ENCODE measurements at regions not wholly inside any gene's neighbourhood (a gene's known extent, or its start where the extent isn't known, plus 50 kb on each side); places are given as distances from the start of the nearest gene placed in this dataset.

DNA sequence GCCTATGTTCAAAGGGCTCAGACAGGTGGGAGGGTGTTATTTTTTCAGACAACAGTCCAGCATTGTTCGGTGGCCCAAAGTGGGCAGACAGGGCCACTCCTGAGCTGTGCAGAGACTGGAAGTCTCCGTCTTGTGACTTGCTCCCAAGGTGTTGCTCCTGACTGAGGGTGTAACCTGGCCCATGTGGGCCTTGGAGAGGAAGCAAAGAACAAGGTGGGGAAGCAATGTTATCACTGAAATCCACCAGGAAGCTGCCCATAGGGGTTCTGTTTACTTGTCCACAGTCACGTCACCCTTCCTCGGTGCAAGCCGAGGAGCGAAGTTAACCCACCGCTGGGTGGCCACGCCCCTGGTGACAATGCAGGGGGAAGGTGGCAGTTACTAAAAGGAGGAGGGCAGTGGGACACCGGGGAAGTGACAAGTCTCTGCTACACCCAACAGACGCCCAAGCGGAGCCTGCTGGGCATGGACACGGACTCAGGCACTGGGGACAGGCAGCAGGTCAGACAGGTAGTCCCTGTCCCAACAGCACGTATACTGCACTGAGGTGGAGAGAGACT is 311.6 kb upstream of the MKI67 start:
- DNase-seq: no peak
- intact Hi-C loops (cut with DNase I): no loop called here
- Histone ChIP-seq H3K36me3 (no peaks in the 10 kb centered on the region), H3K4me3 (no peak overlapping the region), H3K9me3 (no peaks in the 10 kb centered on the region), H3K27ac (no peak overlapping the region), H3K27me3 (no peaks in the 10 kb centered on the region), H3K4me1 (ENCODE audit: insufficient read depth) (no peaks in the 10 kb centered on the region)
- 83 to 84% (median 83%) methylated on average over 13 of the region's 13 CpGs for WGBS, 3 donors
- TF ChIP-seq POLR2A (IDR thresholded peaks at IDR 0.05) (no peak), EP300 (IDR thresholded peaks at IDR 0.05) (no peak)
- TF ChIP-seq, protein P1, sequence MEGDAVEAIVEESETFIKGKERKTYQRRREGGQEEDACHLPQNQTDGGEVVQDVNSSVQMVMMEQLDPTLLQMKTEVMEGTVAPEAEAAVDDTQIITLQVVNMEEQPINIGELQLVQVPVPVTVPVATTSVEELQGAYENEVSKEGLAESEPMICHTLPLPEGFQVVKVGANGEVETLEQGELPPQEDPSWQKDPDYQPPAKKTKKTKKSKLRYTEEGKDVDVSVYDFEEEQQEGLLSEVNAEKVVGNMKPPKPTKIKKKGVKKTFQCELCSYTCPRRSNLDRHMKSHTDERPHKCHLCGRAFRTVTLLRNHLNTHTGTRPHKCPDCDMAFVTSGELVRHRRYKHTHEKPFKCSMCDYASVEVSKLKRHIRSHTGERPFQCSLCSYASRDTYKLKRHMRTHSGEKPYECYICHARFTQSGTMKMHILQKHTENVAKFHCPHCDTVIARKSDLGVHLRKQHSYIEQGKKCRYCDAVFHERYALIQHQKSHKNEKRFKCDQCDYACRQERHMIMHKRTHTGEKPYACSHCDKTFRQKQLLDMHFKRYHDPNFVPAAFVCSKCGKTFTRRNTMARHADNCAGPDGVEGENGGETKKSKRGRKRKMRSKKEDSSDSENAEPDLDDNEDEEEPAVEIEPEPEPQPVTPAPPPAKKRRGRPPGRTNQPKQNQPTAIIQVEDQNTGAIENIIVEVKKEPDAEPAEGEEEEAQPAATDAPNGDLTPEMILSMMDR (IDR thresholded peaks at IDR 0.05): no peak

DNA sequence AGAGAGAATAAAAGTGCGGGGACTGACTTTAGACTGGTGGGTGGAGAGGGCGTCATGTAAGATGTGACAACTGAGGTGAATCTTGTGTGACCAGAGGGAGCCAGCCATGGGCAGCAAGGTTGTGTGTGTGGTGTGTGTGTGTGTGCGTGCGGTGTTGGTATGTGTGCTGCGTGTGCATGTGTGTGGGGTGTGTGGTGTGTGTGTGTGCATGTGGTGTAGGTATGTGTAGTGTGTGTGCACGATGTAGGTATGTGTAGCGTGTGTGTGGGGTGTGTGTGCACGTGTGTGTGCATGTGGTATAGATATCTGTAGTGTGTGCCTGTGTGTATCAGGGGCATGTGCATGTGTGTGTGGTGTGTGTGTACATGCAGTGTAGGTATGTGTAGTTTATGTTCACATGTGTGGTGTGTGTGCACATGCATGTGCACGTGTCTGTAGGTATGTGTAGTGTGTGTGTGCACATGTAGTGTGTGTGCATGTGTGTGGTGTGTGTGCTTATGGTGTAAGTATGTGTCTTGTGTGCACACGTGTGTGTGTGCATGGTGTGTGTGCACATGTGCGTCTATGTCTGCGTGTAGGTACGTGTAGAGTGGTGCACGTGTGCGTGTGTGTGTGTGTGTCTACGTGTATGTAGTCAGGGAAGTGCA is 312.3 kb upstream of the MKI67 start:
- no peak overlapping the region for H3K27ac ChIP-seq
- WGBS, 3 donors: 90 to 92% (median 92%) methylated on average over 16 of the region's 16 CpGs
- H3K27me3 ChIP-seq: no peaks in the 10 kb centered on the region
- no peaks in the 10 kb centered on the region for H3K4me1 ChIP-seq (ENCODE audit: insufficient read depth)
- no peaks in the 10 kb centered on the region for H3K9me3 ChIP-seq
- no peak overlapping the region for H3K4me3 ChIP-seq
- TF ChIP-seq, protein P1 (IDR thresholded peaks at IDR 0.05): no peak
- TF ChIP-seq POLR2A (IDR thresholded peaks at IDR 0.05): no peak
- no peak for TF ChIP-seq EP300 (IDR thresholded peaks at IDR 0.05)
- DNase-seq: no peak
- intact Hi-C loops (cut with DNase I): no loop called here
- no peaks in the 10 kb centered on the region for H3K36me3 ChIP-seq

DNA sequence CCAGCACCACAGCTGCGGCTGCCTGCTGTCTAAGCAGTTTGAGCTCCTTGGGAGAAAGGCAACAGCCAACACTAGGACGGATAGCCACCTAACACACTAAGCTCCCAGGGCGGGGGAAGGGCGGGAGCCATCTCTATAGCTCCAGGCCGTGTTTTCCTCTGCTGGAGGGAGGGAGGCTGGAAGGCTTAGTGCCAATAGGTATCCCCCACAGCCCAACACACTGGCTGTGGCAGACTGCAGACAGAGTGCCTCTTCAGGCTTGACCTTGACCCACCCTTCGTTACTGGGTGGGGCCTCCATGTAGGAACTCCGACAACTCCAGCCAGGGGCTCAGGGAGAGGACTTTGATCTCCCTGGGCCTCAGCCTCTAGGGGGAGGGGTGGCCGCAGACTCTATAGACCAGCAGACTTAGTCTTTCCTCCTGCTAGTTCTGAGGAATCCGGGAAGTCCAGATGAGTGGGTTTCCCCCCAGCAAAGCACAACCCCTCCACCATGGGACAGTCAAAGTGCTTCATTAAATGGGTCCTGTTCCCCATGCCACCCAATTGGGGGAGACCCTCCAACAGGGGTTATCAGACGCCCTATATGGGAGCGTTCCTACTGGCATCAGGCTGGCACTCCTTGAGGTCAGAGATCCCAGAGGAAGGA is 314.4 kb upstream of the MKI67 start:
- Histone ChIP-seq H3K27ac (no peak overlapping the region), H3K4me1 (ENCODE audit: insufficient read depth) (no peaks in the 10 kb centered on the region), H3K4me3 (no peak overlapping the region), H3K9me3 (no peaks in the 10 kb centered on the region), H3K36me3 (no peaks in the 10 kb centered on the region), H3K27me3 (no peaks in the 10 kb centered on the region)
- intact Hi-C loops (cut with DNase I): no loop called here
- 40 to 45% (median 45%) methylated on average over 11 of the region's 11 CpGs for WGBS, 3 donors
- no peak for DNase-seq
- TF ChIP-seq, protein P1 (IDR thresholded peaks at IDR 0.05): no peak
- TF ChIP-seq EP300 (IDR thresholded peaks at IDR 0.05) (no peak), POLR2A (IDR thresholded peaks at IDR 0.05) (no peak)

- Histone ChIP-seq H3K27ac (no peak overlapping the region), H3K4me3 (no peak overlapping the region), H3K4me1 (ENCODE audit: insufficient read depth) (no peaks in the 10 kb centered on the region), H3K27me3 (no peaks in the 10 kb centered on the region), H3K9me3 (no peaks in the 10 kb centered on the region), H3K36me3 (no peaks in the 10 kb centered on the region)
- TF ChIP-seq EP300 (IDR thresholded peaks at IDR 0.05) (no peak), POLR2A (IDR thresholded peaks at IDR 0.05) (no peak)
- TF ChIP-seq, protein P1 (IDR thresholded peaks at IDR 0.05): no peak
- intact Hi-C loops (cut with DNase I): no loop called here
- 61 to 77% (median 70%) methylated on average over 3 of the region's 3 CpGs for WGBS, 3 donors
- DNase-seq: no peak
Observed at GRCh38 chr10:128443925-128444518, 317.8 kb upstream of the MKI67 start.

Data from ovary (tissue), 7 donors.